Gastroesophageal sphincter (tissue), 3 donors: ENCODE measurements at regions not wholly inside any gene's neighbourhood (a gene's known extent, or its start where the extent isn't known, plus 50 kb on each side); places are given as distances from the start of the nearest gene placed in this dataset.

ENCODE experiments used
- CTCF ChIP-seq, 4 experiments: fragments of 200-600 bp in 2 of 4; fragments of 450-650 bp in 2 of 4; sonication (generic) in 1 of 4; IDR thresholded peaks; one replicate each; pipeline ENCODE4 v1.5.1; 2017 to 2019; ENCODE audit warnings: antibody characterized with exemption in 4 of 4, mild to moderate bottlenecking in 2 of 4, moderate library complexity in 2 of 4
- EP300 ChIP-seq: sonication (generic); formaldehyde crosslinking; IDR thresholded peaks from one replicate; pipeline ENCODE4 v1.6.1; 2017; ENCODE audit warnings: antibody characterized with exemption, mild to moderate bottlenecking
- POLR2A ChIP-seq, 2 donors: fragments of 450-650 bp; IDR thresholded peaks; one replicate each; pipeline ENCODE4 v1.6.1; 2017; ENCODE audit warnings: antibody characterized with exemption in 2 of 2, mild to moderate bottlenecking in 2 of 2, moderate library complexity in 1 of 2
- POLR2AphosphoS5 ChIP-seq: sonication (generic); formaldehyde crosslinking; IDR thresholded peaks from one replicate; pipeline ENCODE4 v1.6.1; 2017; ENCODE audit warnings: antibody characterized with exemption

DNA sequence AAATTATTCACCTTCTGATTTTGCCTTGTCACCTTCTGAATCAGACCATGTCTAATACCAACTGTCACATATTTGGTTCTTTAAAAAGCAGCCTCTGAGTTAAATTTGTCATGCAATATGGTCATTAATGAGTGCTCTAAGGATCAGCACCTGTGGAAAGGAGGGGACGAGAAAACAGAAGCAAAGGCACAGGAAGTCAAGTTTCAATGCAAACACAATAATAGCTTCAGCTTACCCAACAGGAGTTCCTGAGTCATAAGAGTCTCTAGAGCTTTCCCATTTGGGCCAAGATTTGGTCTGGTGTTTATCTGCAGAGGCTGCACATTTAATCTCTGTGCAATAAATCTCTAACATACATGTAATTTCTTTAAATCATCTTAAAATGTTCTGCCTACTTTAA lies 889.8 kb downstream of the CDH8 start:
- no peak for TF ChIP-seq POLR2A (IDR thresholded peaks at IDR 0.05)
- TF ChIP-seq CTCF (IDR thresholded peaks at IDR 0.05), result no peak
- TF ChIP-seq POLR2AphosphoS5, result no peak
- no peak for TF ChIP-seq EP300
